HepG2 (cell line): ENCODE measurements at regions not wholly inside any gene's neighbourhood (a gene's known extent, or its start where the extent isn't known, plus 50 kb on each side); places are given as distances from the start of the nearest gene placed in this dataset.

Experiments used
- ATAC-seq: fragments of 200-7000 bp; cut with Tn5 transposase; 3 replicates; pipeline ENCODE4 v1.9.1; 2020; ENCODE audit warnings: mild to moderate bottlenecking, moderate library complexity
- BruUV-seq: library from RNA; stranded (reverse); fragments of 400-500 nt; replicated peaks from 2 replicates; lab custom pipeline; 2021; lab: Mats Ljungman, UMichigan
- CTCF ChIA-PET: fragments of 300-600 bp; formaldehyde crosslinking; extraction: SDS; loops from one replicate; lab custom pipeline; 2021; ENCODE audit warnings: low total read pairs, inconsistent platforms, low intra/inter-chr PET ratio; lab: Yijun Ruan, JAX
- POLR2A ChIA-PET: fragments of 350-600 bp; sonication (Branson Sonifier 250); formaldehyde crosslinking; loops from one replicate; lab custom pipeline; 2020; ENCODE audit warnings: antibody characterized with exemption, inconsistent platforms; lab: Yijun Ruan, JAX
- DNase-seq: peaks from one replicate; pipeline ENCODE4 v3.0.0-alpha.2; 2015; ENCODE audit warnings: low spot score
- FAIRE-seq: peaks from 3 replicates; lab custom pipeline; 2011; peaks lifted over from hg19 to GRCh38; lab: Jason Lieb, UNC
- H2AFZ ChIP-seq: one replicate; pipeline ENCODE4 v1.6.1; 2011; ENCODE audit warnings: low read length, inconsistent platforms
- H3K27ac ChIP-seq: fragments of 300-600 bp; 3 replicates; pipeline ENCODE4 v1.8.0; 2011; ENCODE audit warnings: mixed run types, mild to moderate bottlenecking, mixed read lengths, low read length, inconsistent platforms; ENCODE audit not compliant: insufficient read depth; ENCODE audit errors: extremely low read length
- H3K27me3 ChIP-seq, 2 experiments: fragments of 200-600 bp in 1 of 2; 2 replicates in 1 of 2; 3 replicates in 1 of 2; pipeline versions ENCODE4 v1.6.0 to v1.8.0; 2011; ENCODE audit warnings: low read length in 2 of 2, mild to moderate bottlenecking in 2 of 2, moderate library complexity in 2 of 2, inconsistent platforms in 1 of 2; ENCODE audit not compliant: insufficient read depth in 2 of 2, control insufficient read depth in 1 of 2
- H3K36me3 ChIP-seq, 2 experiments: fragments of 200-600 bp in 1 of 2; replicated peaks in 1 of 2; 2 replicates in 1 of 2; 3 replicates in 1 of 2; pipeline versions ENCODE4 v1.5.1 to v1.8.0; 2011; ENCODE audit warnings: low read length in 2 of 2, inconsistent platforms in 1 of 2; ENCODE audit not compliant: insufficient read depth in 2 of 2, control insufficient read depth in 1 of 2
- H3K4me1 ChIP-seq: 2 replicates; pipeline ENCODE4 v1.5.1; 2012; ENCODE audit warnings: low read length, inconsistent platforms; ENCODE audit not compliant: insufficient read depth
- H3K4me2 ChIP-seq: 2 replicates; pipeline ENCODE4 v1.6.0; 2011; ENCODE audit warnings: low read depth, low read length, inconsistent platforms
- H3K4me3 ChIP-seq, 3 experiments: fragments of 200-600 bp in 1 of 3; sonication (generic), shearing (Covaris generic) in 1 of 3; replicated peaks in 1 of 3; 2 replicates each; pipeline ENCODE4 v1.5.1; 2011 to 2016; ENCODE audit warnings: low read length in 3 of 3, inconsistent platforms in 2 of 3, low read depth in 2 of 3, mild to moderate bottlenecking in 2 of 3, control low read depth in 1 of 3, mixed read lengths in 1 of 3; ENCODE audit not compliant: insufficient read depth in 1 of 3
- H3K79me2 ChIP-seq: one replicate; pipeline ENCODE4 v1.6.1; 2011; ENCODE audit warnings: low read length, inconsistent platforms; ENCODE audit not compliant: insufficient read depth
- H3K9ac ChIP-seq: 2 replicates; pipeline ENCODE4 v1.6.0; 2011; ENCODE audit warnings: mild to moderate bottlenecking, low read depth, low read length, inconsistent platforms; ENCODE audit not compliant: insufficient read depth
- H3K9me3 ChIP-seq: 2 replicates; pipeline ENCODE4 v1.5.1; 2012; ENCODE audit warnings: mild to moderate bottlenecking, low read length
- H4K20me1 ChIP-seq: 2 replicates; pipeline ENCODE4 v1.6.0; 2011; ENCODE audit warnings: inconsistent platforms, mild to moderate bottlenecking, low read length, moderate library complexity; ENCODE audit not compliant: insufficient read depth
- AGO2 ChIP-seq: fragments of 200-400 bp; formaldehyde crosslinking; optimal IDR thresholded peaks from 2 replicates; pipeline ENCODE3; 2017; ENCODE audit warnings: mild to moderate bottlenecking, low read depth, low read length, moderate library complexity
- CREB1 ChIP-seq, 2 experiments: fragments of 450-650 bp in 1 of 2; IDR thresholded peaks; 2 replicates each; pipeline ENCODE4 v1.6.1; 2016 to 2017; ENCODE audit warnings: control low read depth in 1 of 2, mild to moderate bottlenecking in 1 of 2, missing compliant biosample characterization in 1 of 2, missing genetic modification characterization in 1 of 2
- FOXK1 ChIP-seq: sonication (generic); formaldehyde crosslinking; IDR thresholded peaks from 2 replicates; pipeline ENCODE4 v1.4.0; 2020; ENCODE audit warnings: low read depth, missing genetic modification reagents, borderline replicate concordance
- GATAD1 ChIP-seq: IDR thresholded peaks from 2 replicates; pipeline ENCODE4 v1.6.1; 2016; ENCODE audit warnings: missing genetic modification reagents, missing compliant biosample characterization
- HNRNPUL1 ChIP-seq: fragments of 200-400 bp; formaldehyde crosslinking; IDR thresholded peaks from 2 replicates; pipeline ENCODE4 v1.6.1; 2017; ENCODE audit warnings: low read depth, mild to moderate bottlenecking, low read length, moderate library complexity
- IKZF5 ChIP-seq: IDR thresholded peaks from 2 replicates; pipeline ENCODE4 v1.6.1; 2018; ENCODE audit warnings: missing genetic modification reagents, mild to moderate bottlenecking, missing compliant biosample characterization
- NR0B2 ChIP-seq: sonication (generic); formaldehyde crosslinking; IDR thresholded peaks from 2 replicates; pipeline ENCODE4 v1.4.0; 2020; ENCODE audit warnings: mild to moderate bottlenecking, missing genetic modification reagents
- ONECUT2 ChIP-seq: sonication (generic); formaldehyde crosslinking; IDR thresholded peaks from 2 replicates; pipeline ENCODE4 v1.4.0; 2020; ENCODE audit warnings: missing genetic modification reagents
- PPARG ChIP-seq: conservative IDR thresholded peaks from 2 replicates; pipeline ENCODE4 v1.6.1; 2016; ENCODE audit warnings: missing biosample characterization, missing genetic modification reagents
- SAFB2 ChIP-seq: sonication (generic); formaldehyde crosslinking; IDR thresholded peaks from 2 replicates; pipeline ENCODE4 v1.5.1; 2020; ENCODE audit warnings: missing genetic modification reagents, low read depth, mild to moderate bottlenecking, borderline replicate concordance
- ZBTB3 ChIP-seq: sonication (generic); formaldehyde crosslinking; IDR thresholded peaks from 2 replicates; pipeline ENCODE4 v1.4.0; 2020; ENCODE audit warnings: low read depth, mild to moderate bottlenecking, moderate library complexity, missing genetic modification reagents, borderline replicate concordance
- ZNF451 ChIP-seq: sonication (generic); formaldehyde crosslinking; IDR thresholded peaks from 2 replicates; pipeline ENCODE4 v1.5.0; 2020; ENCODE audit warnings: mild to moderate bottlenecking, missing genetic modification reagents
- ZNF788 ChIP-seq: sonication (generic); formaldehyde crosslinking; IDR thresholded peaks from 2 replicates; pipeline ENCODE4 v1.5.0; 2020; ENCODE audit warnings: mild to moderate bottlenecking, missing genetic modification reagents, borderline replicate concordance
- in situ Hi-C: cut with HindIII; loops from 2 replicates; pipeline ENCODE4 v1.10.0; 2017; ENCODE audit warnings: low pct_unique_long_range_greater_than_20kb; ENCODE audit not compliant: extremely low pct_ligation_motif_present
- intact Hi-C: fragments of 100-400 bp; cut with micrococcal nuclease; formaldehyde crosslinking; loops from one replicate; pipeline ENCODE4 v1.10.0; 2022; ENCODE audit not compliant: unreplicated experiment
- TF ChIP-seq, protein P1 (sequence below): sonication (generic); formaldehyde crosslinking; IDR thresholded peaks from 2 replicates; pipeline ENCODE4 v1.5.0; 2020; ENCODE audit warnings: missing genetic modification reagents

- Histone ChIP-seq H3K4me2 (no peak overlapping the region), H3K27me3 (no peaks in the 10 kb centered on the region), H3K27ac (no peak overlapping the region), H4K20me1 (no peaks in the 10 kb centered on the region), H3K79me2 (no peaks in the 10 kb centered on the region), H3K9ac (no peak overlapping the region), H3K9me3 (no peaks in the 10 kb centered on the region), H2AFZ (no peak overlapping the region), H3K4me1 (no peaks in the 10 kb centered on the region), H3K4me3 (no peak overlapping the region), H3K36me3 (no peaks in the 10 kb centered on the region)
- DNase-seq, result no peak
- ATAC-seq, result no peak
- FAIRE-seq, result no peak
- no TSS peak for BruUV-seq
- POLR2A ChIA-PET, result no interaction called here
- CTCF ChIA-PET, result no interaction called here
- TF ChIP-seq ONECUT2 (CRISPR knock-in tag), result no peak
- no peak for TF ChIP-seq FOXK1
- TF ChIP-seq HNRNPUL1, result no peak
- no peak for TF ChIP-seq AGO2
- TF ChIP-seq SAFB2 (CRISPR knock-in tag), result no peak
- no peak for TF ChIP-seq ZNF451 (CRISPR knock-in tag)
- TF ChIP-seq, protein P1, sequence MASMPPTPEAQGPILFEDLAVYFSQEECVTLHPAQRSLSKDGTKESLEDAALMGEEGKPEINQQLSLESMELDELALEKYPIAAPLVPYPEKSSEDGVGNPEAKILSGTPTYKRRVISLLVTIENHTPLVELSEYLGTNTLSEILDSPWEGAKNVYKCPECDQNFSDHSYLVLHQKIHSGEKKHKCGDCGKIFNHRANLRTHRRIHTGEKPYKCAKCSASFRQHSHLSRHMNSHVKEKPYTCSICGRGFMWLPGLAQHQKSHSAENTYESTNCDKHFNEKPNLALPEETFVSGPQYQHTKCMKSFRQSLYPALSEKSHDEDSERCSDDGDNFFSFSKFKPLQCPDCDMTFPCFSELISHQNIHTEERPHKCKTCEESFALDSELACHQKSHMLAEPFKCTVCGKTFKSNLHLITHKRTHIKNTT, result no peak
- TF ChIP-seq CREB1 (IDR thresholded peaks at IDR 0.05), result no peak
- no peak for TF ChIP-seq CREB1 (CRISPR knock-in tag; IDR thresholded peaks at IDR 0.05)
- TF ChIP-seq PPARG, result no peak
- no peak for TF ChIP-seq IKZF5 (CRISPR knock-in tag)
- TF ChIP-seq ZNF788 (CRISPR knock-in tag), result no peak
- no peak for TF ChIP-seq ZBTB3 (CRISPR knock-in tag)
- TF ChIP-seq NR0B2 (CRISPR knock-in tag), result no peak
- no peak for TF ChIP-seq GATAD1 (CRISPR knock-in tag)
- in situ Hi-C loops, result no loop called here
- intact Hi-C loops, result no loop called here
Observed at GRCh38 chrY:7815921-7816320, 904.4 kb upstream of the AMELY start.
